Mesendoderm (in vitro differentiated cells): ENCODE measurements at regions not wholly inside any gene's neighbourhood (a gene's known extent, or its start where the extent isn't known, plus 50 kb on each side); places are given as distances from the start of the nearest gene placed in this dataset.

Experiments used
- DNase-seq: peaks from one replicate; pipeline ENCODE4 v3.0.0; 2013
- H2AK5ac ChIP-seq: 2 replicates; pipeline ENCODE4 v1.6.1; 2013; ENCODE audit warnings: low read length, inconsistent platforms
- H2BK120ac ChIP-seq: 2 replicates; pipeline ENCODE4 v1.6.1; 2013; ENCODE audit warnings: low read depth, mild to moderate bottlenecking, low read length, moderate library complexity, mixed read lengths
- H2BK15ac ChIP-seq: replicated peaks from 2 replicates; pipeline ENCODE4 v1.6.1; 2013; ENCODE audit warnings: low read depth, mild to moderate bottlenecking, moderate library complexity
- H2BK5ac ChIP-seq: 2 replicates; pipeline ENCODE4 v1.6.1; 2013; ENCODE audit warnings: low read length, inconsistent platforms
- H3K18ac ChIP-seq: 2 replicates; pipeline ENCODE4 v1.6.1; 2013; ENCODE audit warnings: mild to moderate bottlenecking, low read length, mixed read lengths
- H3K23ac ChIP-seq: one replicate; pipeline ENCODE4 v1.6.1; 2013; ENCODE audit warnings: low read length
- H3K27ac ChIP-seq: 2 replicates; pipeline ENCODE4 v1.5.1; 2013; ENCODE audit warnings: low read depth, mild to moderate bottlenecking, inconsistent platforms, low read length, moderate library complexity
- H3K27me3 ChIP-seq: 2 replicates; pipeline ENCODE4 v1.6.1; 2013; ENCODE audit warnings: low read length, control low read depth, mild to moderate bottlenecking, inconsistent platforms; ENCODE audit not compliant: insufficient read depth, poor library complexity
- H3K36me3 ChIP-seq: 2 replicates; pipeline ENCODE4 v1.6.1; 2013; ENCODE audit warnings: low read length, inconsistent platforms; ENCODE audit not compliant: control insufficient read depth, insufficient read depth
- H3K4ac ChIP-seq: one replicate; pipeline ENCODE4 v1.6.1; 2013; ENCODE audit warnings: low read depth, mild to moderate bottlenecking, low read length, moderate library complexity
- H3K4me1 ChIP-seq: 2 replicates; pipeline ENCODE4 v1.6.1; 2013; ENCODE audit warnings: low read depth, low read length, inconsistent platforms; ENCODE audit not compliant: control insufficient read depth
- H3K4me2 ChIP-seq: 2 replicates; pipeline ENCODE4 v1.6.1; 2013; ENCODE audit warnings: low read length
- H3K4me3 ChIP-seq: 2 replicates; pipeline ENCODE4 v1.5.1; 2013; ENCODE audit warnings: mild to moderate bottlenecking, low read length
- H3K56ac ChIP-seq: one replicate; pipeline ENCODE4 v1.6.1; 2013; ENCODE audit warnings: low read length
- H3K79me1 ChIP-seq: 2 replicates; pipeline ENCODE4 v1.6.1; 2013; ENCODE audit warnings: low read length, inconsistent platforms
- H3K79me2 ChIP-seq: 2 replicates; pipeline ENCODE4 v1.6.1; 2013; ENCODE audit warnings: mild to moderate bottlenecking, low read length; ENCODE audit not compliant: control insufficient read depth, insufficient read depth
- H3K9ac ChIP-seq: 2 replicates; pipeline ENCODE4 v1.6.1; 2013; ENCODE audit warnings: low read length, inconsistent platforms
- H4K5ac ChIP-seq: one replicate; pipeline ENCODE4 v1.6.1; 2013; ENCODE audit warnings: low read length
- H4K8ac ChIP-seq: one replicate; pipeline ENCODE4 v1.6.1; 2013; ENCODE audit warnings: low read depth, mild to moderate bottlenecking, control low read depth, low read length, moderate library complexity
- WGBS: extraction: QIAGEN DNeasy Blood & Tissue Kit; methylation state at CpG from one replicate; pipeline ENCODE4 v1.1.7; 2013; ENCODE audit warnings: low lambda C conversion rate, missing lambda C conversion rate; ENCODE audit not compliant: insufficient coverage; ENCODE audit errors: extremely low coverage; 5-methylcytosine and 5-hydroxymethylcytosine counted together

- peak overlapping the region; percentile 20 for H2BK5ac ChIP-seq
- H3K23ac ChIP-seq = no peak overlapping the region
- peaks cover 25% of the 10 kb centered on the region for H3K4me1 ChIP-seq
- H3K79me1 ChIP-seq = no peaks in the 10 kb centered on the region
- no peak overlapping the region for H3K4me2 ChIP-seq
- DNase-seq = peak; percentile 86
- H3K27ac ChIP-seq = no peak overlapping the region
- no peak overlapping the region for H4K5ac ChIP-seq
- no peak overlapping the region for H2BK120ac ChIP-seq
- H3K4me3 ChIP-seq = no peak overlapping the region
- H3K18ac ChIP-seq = no peak overlapping the region
- no peaks in the 10 kb centered on the region for H3K36me3 ChIP-seq
- H3K79me2 ChIP-seq = no peaks in the 10 kb centered on the region
- no peak overlapping the region for H2AK5ac ChIP-seq
- peak overlapping the region; percentile 27 for H3K56ac ChIP-seq
- no peak overlapping the region for H3K4ac ChIP-seq
- H3K27me3 ChIP-seq = no peaks in the 10 kb centered on the region
- H3K9ac ChIP-seq = no peak overlapping the region
- no peak overlapping the region for H4K8ac ChIP-seq
- H2BK15ac ChIP-seq = no peak overlapping the region
- no CpG with 5 or more reads among the region's 3 CpGs for WGBS
Observed at GRCh38 chr10:110401401-110402076, 96.2 kb upstream of the DUSP5 start.

GRCh38 chr10:110402077-110402416 lies 95.7 kb upstream of the DUSP5 start:
- Histone ChIP-seq H3K4ac (no peak overlapping the region), H3K4me3 (no peak overlapping the region), H4K5ac (no peak overlapping the region), H3K56ac (no peak overlapping the region), H4K8ac (no peak overlapping the region), H3K9ac (no peak overlapping the region), H2AK5ac (no peak overlapping the region), H3K36me3 (no peaks in the 10 kb centered on the region), H3K27ac (no peak overlapping the region), H3K79me2 (no peaks in the 10 kb centered on the region), H2BK5ac (no peak overlapping the region), H2BK120ac (no peak overlapping the region), H2BK15ac (no peak overlapping the region), H3K27me3 (no peaks in the 10 kb centered on the region), H3K4me1 (peaks cover 25% of the 10 kb centered on the region), H3K4me2 (no peak overlapping the region), H3K18ac (no peak overlapping the region), H3K23ac (no peak overlapping the region), H3K79me1 (no peaks in the 10 kb centered on the region)
- no CpG with 5 or more reads among the region's 8 CpGs for WGBS
- DNase-seq = no peak

- Histone ChIP-seq H3K4me2 (no peak overlapping the region), H3K27ac (no peak overlapping the region), H2BK15ac (no peak overlapping the region), H2BK120ac (no peak overlapping the region), H2AK5ac (peak overlapping the region; percentile 33), H2BK5ac (no peak overlapping the region), H3K4ac (no peak overlapping the region), H3K79me1 (no peaks in the 10 kb centered on the region), H3K4me3 (no peak overlapping the region), H3K4me1 (peaks cover 20% of the 10 kb centered on the region), H4K8ac (no peak overlapping the region), H3K56ac (no peak overlapping the region), H3K36me3 (no peaks in the 10 kb centered on the region), H3K9ac (no peak overlapping the region), H3K18ac (no peak overlapping the region), H3K23ac (no peak overlapping the region), H3K27me3 (no peaks in the 10 kb centered on the region), H4K5ac (no peak overlapping the region), H3K79me2 (no peaks in the 10 kb centered on the region)
- no CpG with 5 or more reads among the region's 9 CpGs for WGBS
- DNase-seq = no peak
Observed at GRCh38 chr10:110403593-110403992, 94.1 kb upstream of the DUSP5 start.

GRCh38 chr10:110404413-110404812 lies 93.3 kb upstream of the DUSP5 start:
- H4K5ac ChIP-seq = no peak overlapping the region
- no peak overlapping the region for H3K4ac ChIP-seq
- peak overlapping the region; percentile 8 for H3K56ac ChIP-seq
- no peak overlapping the region for H3K4me3 ChIP-seq
- WGBS = no CpG with 5 or more reads among the region's 4 CpGs
- H3K4me1 ChIP-seq = peaks cover 20% of the 10 kb centered on the region
- H3K36me3 ChIP-seq = no peaks in the 10 kb centered on the region
- H2BK15ac ChIP-seq = no peak overlapping the region
- no peaks in the 10 kb centered on the region for H3K79me2 ChIP-seq
- no peak overlapping the region for H4K8ac ChIP-seq
- H3K23ac ChIP-seq = no peak overlapping the region
- H2BK120ac ChIP-seq = no peak overlapping the region
- H3K27ac ChIP-seq = no peak overlapping the region
- H2AK5ac ChIP-seq = no peak overlapping the region
- H3K18ac ChIP-seq = no peak overlapping the region
- H3K4me2 ChIP-seq = no peak overlapping the region
- peak overlapping the region; percentile 31 for H2BK5ac ChIP-seq
- H3K9ac ChIP-seq = no peak overlapping the region
- no peaks in the 10 kb centered on the region for H3K79me1 ChIP-seq
- no peaks in the 10 kb centered on the region for H3K27me3 ChIP-seq
- DNase-seq = no peak

- no peaks in the 10 kb centered on the region for H3K79me2 ChIP-seq
- no peak overlapping the region for H2BK120ac ChIP-seq
- no peak overlapping the region for H3K4me3 ChIP-seq
- H3K79me1 ChIP-seq = no peaks in the 10 kb centered on the region
- H4K8ac ChIP-seq = no peak overlapping the region
- H3K36me3 ChIP-seq = no peaks in the 10 kb centered on the region
- H3K9ac ChIP-seq = no peak overlapping the region
- H4K5ac ChIP-seq = no peak overlapping the region
- H2BK5ac ChIP-seq = peak overlapping the region; percentile 31
- no peaks in the 10 kb centered on the region for H3K27me3 ChIP-seq
- WGBS = no CpG with 5 or more reads among the region's 8 CpGs
- peak overlapping the region; percentile 8 for H3K56ac ChIP-seq
- DNase-seq = no peak
- H3K4ac ChIP-seq = no peak overlapping the region
- H3K4me2 ChIP-seq = no peak overlapping the region
- no peak overlapping the region for H3K18ac ChIP-seq
- H3K27ac ChIP-seq = no peak overlapping the region
- H3K23ac ChIP-seq = no peak overlapping the region
- H3K4me1 ChIP-seq = peaks cover 20% of the 10 kb centered on the region
- no peak overlapping the region for H2AK5ac ChIP-seq
- H2BK15ac ChIP-seq = no peak overlapping the region
Observed at GRCh38 chr10:110404825-110405224, 92.9 kb upstream of the DUSP5 start.

- H3K27me3 ChIP-seq = no peaks in the 10 kb centered on the region
- H3K23ac ChIP-seq = no peak overlapping the region
- H4K5ac ChIP-seq = no peak overlapping the region
- no peak overlapping the region for H3K4me2 ChIP-seq
- peaks cover 24% of the 10 kb centered on the region for H3K4me1 ChIP-seq
- no peak overlapping the region for H3K4ac ChIP-seq
- no peak overlapping the region for H2AK5ac ChIP-seq
- H3K4me3 ChIP-seq = no peak overlapping the region
- H3K36me3 ChIP-seq = no peaks in the 10 kb centered on the region
- WGBS = no CpG with 5 or more reads among the region's 6 CpGs
- H3K18ac ChIP-seq = no peak overlapping the region
- H3K56ac ChIP-seq = no peak overlapping the region
- no peaks in the 10 kb centered on the region for H3K79me2 ChIP-seq
- H3K79me1 ChIP-seq = no peaks in the 10 kb centered on the region
- no peak overlapping the region for H2BK5ac ChIP-seq
- peak; percentile 88 for DNase-seq
- no peak overlapping the region for H2BK15ac ChIP-seq
- no peak overlapping the region for H3K9ac ChIP-seq
- no peak overlapping the region for H2BK120ac ChIP-seq
- H3K27ac ChIP-seq = no peak overlapping the region
- H4K8ac ChIP-seq = no peak overlapping the region
Observed at GRCh38 chr10:110405380-110405779, 92.3 kb upstream of the DUSP5 start.
